ENCODE measurements at regions not wholly inside any gene's neighbourhood (a gene's known extent, or its start where the extent isn't known, plus 50 kb on each side); places are given as distances from the start of the nearest gene placed in this dataset.

GRCh38 chr3:18937574-18937973 lies 210.7 kb upstream of the KCNH8 start:
- CTCF ChIA-PET (ENCODE audit: low intra/inter-chr PET ratio) = no interaction called here
- no peak for ATAC-seq

More at GRCh38 chr3:18937574-18937973, 210.7 kb upstream of the KCNH8 start:
- Histone ChIP-seq H3K9me1 (ENCODE audit: control insufficient read depth, insufficient read depth, low read length) (no peaks in the 10 kb centered on the region), H3K79me2 (ENCODE audit: control insufficient read depth, insufficient read depth, low read length) (no peaks in the 10 kb centered on the region), H2AFZ (ENCODE audit: low read depth, low read length) (no peak overlapping the region), H3K9ac (ENCODE audit: insufficient read depth in 1 of 2, low read depth in 2 of 2, low read length in 2 of 2) (no peak overlapping the region), H3K4me1 (replicated peaks in 1 of 2; ENCODE audit: control insufficient read depth in 2 of 2, insufficient read depth in 2 of 2, low read length in 2 of 2) (no peaks in the 10 kb centered on the region), H3K4me3 (no peak overlapping the region), H3K27me3 (ENCODE audit: control insufficient read depth in 2 of 2, insufficient read depth in 2 of 2, low read length in 2 of 2) (no peaks in the 10 kb centered on the region), H4K20me1 (replicated peaks; ENCODE audit: control insufficient read depth, insufficient read depth, low read length) (no peaks in the 10 kb centered on the region), H3K27ac (ENCODE audit: extremely low read depth, low read depth, low read length) (no peak overlapping the region), H3K4me2 (ENCODE audit: insufficient read depth, low read length) (no peak overlapping the region), H3K36me3 (ENCODE audit: control insufficient read depth, insufficient read depth, low read length) (no peaks in the 10 kb centered on the region), H3K9me3 (replicated peaks; ENCODE audit: control insufficient read depth, insufficient read depth, low read depth, low read length) (no peaks in the 10 kb centered on the region)
- BruUV-seq (replicated peaks) = no TSS peak
- in situ Hi-C loops (cut with MboI) = no loop called here
- FAIRE-seq (no peak), DNase-seq (ENCODE audit: extremely low read depth in 1 of 4, low spot score in 3 of 4) (no peak)
- POLR2A ChIA-PET = no interaction called here
- TF ChIP-seq ZNF184 (CRISPR knock-in tag; IDR thresholded peaks at IDR 0.05) (no peak), FOS (IDR thresholded peaks at IDR 0.05; ENCODE audit: extremely low read depth, insufficient read length) (no peak), SRF (CRISPR knock-in tag; IDR thresholded peaks at IDR 0.05) (no peak), WHSC1 (IDR thresholded peaks at IDR 0.05; ENCODE audit: low read length) (no peak), USF2 (CRISPR knock-in tag; IDR thresholded peaks at IDR 0.05) (no peak), ZC3H8 (IDR thresholded peaks at IDR 0.05) (no peak), FOXP1 (CRISPR knock-in tag; IDR thresholded peaks at IDR 0.05) (no peak), ZNF175 (CRISPR knock-in tag; IDR thresholded peaks at IDR 0.05; ENCODE audit: low read depth) (no peak), PREB (CRISPR knock-in tag; IDR thresholded peaks at IDR 0.05) (no peak), TAL1 (IDR thresholded peaks at IDR 0.05) (no peak), RBM22 (IDR thresholded peaks at IDR 0.05; ENCODE audit: low read depth, low read length, poor library complexity, severe bottlenecking) (no peak), TAF15 (IDR thresholded peaks at IDR 0.05; ENCODE audit: low read depth, low read length) (no peak), ZNF511 (CRISPR knock-in tag; IDR thresholded peaks at IDR 0.05) (no peak), NFIC (IDR thresholded peaks at IDR 0.05) (no peak), STAT6 (CRISPR knock-in tag; IDR thresholded peaks at IDR 0.05) (no peak), THAP7 (CRISPR knock-in tag; IDR thresholded peaks at IDR 0.05) (no peak), TCF7L2 (IDR thresholded peaks at IDR 0.05; ENCODE audit: low read depth, low read length) (no peak)
- intact Hi-C loops (cut with micrococcal nuclease) = no loop called here

All from K562 (cell line).